CD4-positive, alpha-beta T cell (primary cell): ENCODE measurements at regions not wholly inside any gene's neighbourhood (a gene's known extent, or its start where the extent isn't known, plus 50 kb on each side); places are given as distances from the start of the nearest gene placed in this dataset.

ENCODE experiments used
- ATAC-seq: fragments of 200-7000 bp; cut with Tn5 transposase; one replicate; pipeline ENCODE4 v1.10.0; 2022; ENCODE audit warnings: mild to moderate bottlenecking; ENCODE audit not compliant: poor library complexity
- CTCF ChIA-PET: fragments of 350-600 bp; sonication (Branson Sonifier 250); formaldehyde crosslinking; loops from one replicate; lab custom pipeline; 2021; ENCODE audit warnings: antibody characterized with exemption, inconsistent platforms; lab: Charles Lee
- POLR2A ChIA-PET: fragments of 350-600 bp; sonication (Branson Sonifier 250); formaldehyde crosslinking; loops from one replicate; lab custom pipeline; 2021; ENCODE audit warnings: antibody characterized with exemption, inconsistent platforms; lab: Charles Lee
- DNase-seq, 14 experiments: peaks; one replicate each; pipeline ENCODE4 v3.0.0-alpha.2; 2013 to 2020; ENCODE audit warnings: mixed read lengths in 2 of 14
- H3K27ac ChIP-seq, 2 donors: one replicate each; pipeline versions ENCODE4 v1.5.1 to v1.7.0; 2013; ENCODE audit warnings: low read length in 2 of 2, low read depth in 1 of 2, mild to moderate bottlenecking in 1 of 2
- H3K27me3 ChIP-seq, 2 experiments: 1 replicate in 1 of 2; 2 replicates in 1 of 2; pipeline versions ENCODE4 v1.6.1 to v1.7.0; 2013; ENCODE audit warnings: low read length in 2 of 2, control low read depth in 1 of 2, mild to moderate bottlenecking in 1 of 2, moderate library complexity in 1 of 2; ENCODE audit not compliant: insufficient read depth in 2 of 2, control insufficient read depth in 1 of 2
- H3K36me3 ChIP-seq: one replicate; pipeline ENCODE4 v1.6.1; 2013; ENCODE audit warnings: low read length, control low read depth; ENCODE audit not compliant: insufficient read depth
- H3K4me1 ChIP-seq: one replicate; pipeline ENCODE4 v1.6.1; 2013; ENCODE audit warnings: low read length, control low read depth; ENCODE audit not compliant: insufficient read depth
- H3K4me3 ChIP-seq: one replicate; pipeline ENCODE4 v1.5.1; 2013; ENCODE audit warnings: mild to moderate bottlenecking, low read length, moderate library complexity
- H3K9me3 ChIP-seq, 2 experiments: 1 replicate in 1 of 2; 2 replicates in 1 of 2; pipeline versions ENCODE4 v1.6.1 to v1.7.0; 2013; ENCODE audit warnings: low read length in 2 of 2, mild to moderate bottlenecking in 2 of 2, control low read depth in 1 of 2, moderate library complexity in 1 of 2; ENCODE audit not compliant: control insufficient read depth in 1 of 2, insufficient read depth in 1 of 2
- H3K27ac Mint-ChIP-seq: one replicate; pipeline ENCODE4 v1.8.0; 2020; ENCODE audit warnings: mixed read lengths
- H3K27me3 Mint-ChIP-seq: one replicate; pipeline ENCODE4 v1.8.0; 2021; ENCODE audit warnings: mixed read lengths
- H3K36me3 Mint-ChIP-seq: one replicate; pipeline ENCODE4 v1.8.0; 2021; ENCODE audit warnings: low read depth, mixed read lengths
- H3K4me1 Mint-ChIP-seq: one replicate; pipeline ENCODE4 v1.8.0; 2021; ENCODE audit warnings: low read depth, mixed read lengths
- H3K4me3 Mint-ChIP-seq: one replicate; pipeline ENCODE4 v1.8.0; 2020; ENCODE audit warnings: mild to moderate bottlenecking, mixed read lengths
- H3K9me3 Mint-ChIP-seq: one replicate; pipeline ENCODE4 v1.8.0; 2020; ENCODE audit warnings: mixed read lengths
- intact Hi-C, 2 experiments: fragments of 100-400 bp; cut with DNase I in 1 of 2; cut with micrococcal nuclease in 1 of 2; formaldehyde crosslinking; loops; one replicate each; pipeline versions ENCODE4 v1.15.1 to v1.9.0; 2023 to 2025; cut with DNase I, micrococcal nuclease
- TF ChIP-seq, protein P1 (sequence below): fragments of 200-600 bp; IDR thresholded peaks from one replicate; pipeline ENCODE4 v1.8.0; 2022; ENCODE audit warnings: antibody characterized with exemption, mild to moderate bottlenecking

DNA sequence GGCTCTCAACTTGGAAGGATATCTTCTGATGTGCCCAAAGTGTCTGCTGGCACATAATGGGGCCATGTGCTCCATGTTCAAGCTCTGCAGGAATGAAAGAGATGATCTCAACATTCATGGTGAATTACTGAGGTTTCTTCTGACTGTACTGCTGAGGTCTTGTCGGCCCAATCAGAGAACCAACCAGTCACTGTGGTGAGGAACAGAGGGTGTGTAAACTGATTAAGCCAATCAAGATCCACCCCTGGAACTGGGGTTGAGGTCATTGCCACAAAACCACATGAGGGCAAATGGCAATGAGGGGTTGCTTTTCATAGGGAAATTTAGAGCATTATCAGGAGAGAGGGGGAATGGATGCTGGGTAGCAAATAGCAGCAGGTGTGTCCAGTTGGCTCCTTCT lies 152.3 kb upstream of the RAG2 start:
- no peak overlapping the region for H3K4me3 Mint-ChIP-seq
- Histone ChIP-seq H3K27me3 (peaks cover 0 to 7% of the 10 kb centered on the region in 2 experiments), H3K4me3 (no peak overlapping the region), H3K4me1 (no peaks in the 10 kb centered on the region), H3K9me3 (no peaks in the 10 kb centered on the region), H3K36me3 (no peaks in the 10 kb centered on the region), H3K27ac (no peak overlapping the region)
- no peaks in the 10 kb centered on the region for H3K36me3 Mint-ChIP-seq
- POLR2A ChIA-PET: no interaction called here
- no peak overlapping the region for H3K27ac Mint-ChIP-seq
- H3K9me3 Mint-ChIP-seq: no peaks in the 10 kb centered on the region
- H3K4me1 Mint-ChIP-seq: no peaks in the 10 kb centered on the region
- H3K27me3 Mint-ChIP-seq: peaks cover 23% of the 10 kb centered on the region
- ATAC-seq (no peak), DNase-seq (no peak)
- TF ChIP-seq, protein P1, sequence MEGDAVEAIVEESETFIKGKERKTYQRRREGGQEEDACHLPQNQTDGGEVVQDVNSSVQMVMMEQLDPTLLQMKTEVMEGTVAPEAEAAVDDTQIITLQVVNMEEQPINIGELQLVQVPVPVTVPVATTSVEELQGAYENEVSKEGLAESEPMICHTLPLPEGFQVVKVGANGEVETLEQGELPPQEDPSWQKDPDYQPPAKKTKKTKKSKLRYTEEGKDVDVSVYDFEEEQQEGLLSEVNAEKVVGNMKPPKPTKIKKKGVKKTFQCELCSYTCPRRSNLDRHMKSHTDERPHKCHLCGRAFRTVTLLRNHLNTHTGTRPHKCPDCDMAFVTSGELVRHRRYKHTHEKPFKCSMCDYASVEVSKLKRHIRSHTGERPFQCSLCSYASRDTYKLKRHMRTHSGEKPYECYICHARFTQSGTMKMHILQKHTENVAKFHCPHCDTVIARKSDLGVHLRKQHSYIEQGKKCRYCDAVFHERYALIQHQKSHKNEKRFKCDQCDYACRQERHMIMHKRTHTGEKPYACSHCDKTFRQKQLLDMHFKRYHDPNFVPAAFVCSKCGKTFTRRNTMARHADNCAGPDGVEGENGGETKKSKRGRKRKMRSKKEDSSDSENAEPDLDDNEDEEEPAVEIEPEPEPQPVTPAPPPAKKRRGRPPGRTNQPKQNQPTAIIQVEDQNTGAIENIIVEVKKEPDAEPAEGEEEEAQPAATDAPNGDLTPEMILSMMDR: no peak
- CTCF ChIA-PET: no interaction called here
- intact Hi-C loops: no loop called here

DNA sequence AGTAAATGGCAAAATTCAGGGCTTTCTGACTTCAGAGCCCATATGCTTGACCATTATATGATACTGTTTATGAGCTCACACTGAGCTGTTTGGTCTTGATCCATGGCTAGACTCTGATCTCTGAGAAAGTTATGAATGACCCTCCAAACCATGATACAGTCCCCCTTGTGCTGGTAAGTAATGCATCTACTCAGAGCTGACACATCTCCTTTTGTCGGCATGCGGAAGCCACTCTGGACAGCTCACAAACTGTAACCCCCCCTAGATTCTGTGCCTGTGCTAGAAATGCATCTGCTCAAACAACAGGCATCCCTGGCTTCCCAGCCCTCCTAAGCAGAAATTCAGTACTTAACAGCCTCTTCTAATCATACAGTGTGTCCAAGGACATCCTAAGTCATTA lies 150.8 kb upstream of the RAG2 start:
- Mint-ChIP-seq H3K27ac (no peak overlapping the region), H3K27me3 (peaks cover 24% of the 10 kb centered on the region), H3K9me3 (no peaks in the 10 kb centered on the region), H3K36me3 (no peaks in the 10 kb centered on the region), H3K4me1 (peaks cover 5% of the 10 kb centered on the region), H3K4me3 (no peak overlapping the region)
- intact Hi-C loops: loop anchor here in 1 of 2 experiments (10.0 kb wide), 1 partner anchor 454 kb away; the partner anchor contains the start of gene PRR5L
- no peaks in the 10 kb centered on the region for H3K9me3 ChIP-seq
- no peaks in the 10 kb centered on the region for H3K4me1 ChIP-seq
- ChIA-PET POLR2A (no interaction called here), CTCF (interaction anchor here (2.9 kb wide), 1 partner anchor 185 kb away, joined by 14 read pairs; no protein-coding TSS in a partner anchor)
- ATAC-seq: no peak
- H3K27ac ChIP-seq: no peak overlapping the region
- H3K27me3 ChIP-seq: peaks cover 3 to 7% of the 10 kb centered on the region in 2 experiments
- no peak for DNase-seq
- no peak overlapping the region for H3K4me3 ChIP-seq
- TF ChIP-seq, protein P1: no peak
- no peaks in the 10 kb centered on the region for H3K36me3 ChIP-seq

DNA sequence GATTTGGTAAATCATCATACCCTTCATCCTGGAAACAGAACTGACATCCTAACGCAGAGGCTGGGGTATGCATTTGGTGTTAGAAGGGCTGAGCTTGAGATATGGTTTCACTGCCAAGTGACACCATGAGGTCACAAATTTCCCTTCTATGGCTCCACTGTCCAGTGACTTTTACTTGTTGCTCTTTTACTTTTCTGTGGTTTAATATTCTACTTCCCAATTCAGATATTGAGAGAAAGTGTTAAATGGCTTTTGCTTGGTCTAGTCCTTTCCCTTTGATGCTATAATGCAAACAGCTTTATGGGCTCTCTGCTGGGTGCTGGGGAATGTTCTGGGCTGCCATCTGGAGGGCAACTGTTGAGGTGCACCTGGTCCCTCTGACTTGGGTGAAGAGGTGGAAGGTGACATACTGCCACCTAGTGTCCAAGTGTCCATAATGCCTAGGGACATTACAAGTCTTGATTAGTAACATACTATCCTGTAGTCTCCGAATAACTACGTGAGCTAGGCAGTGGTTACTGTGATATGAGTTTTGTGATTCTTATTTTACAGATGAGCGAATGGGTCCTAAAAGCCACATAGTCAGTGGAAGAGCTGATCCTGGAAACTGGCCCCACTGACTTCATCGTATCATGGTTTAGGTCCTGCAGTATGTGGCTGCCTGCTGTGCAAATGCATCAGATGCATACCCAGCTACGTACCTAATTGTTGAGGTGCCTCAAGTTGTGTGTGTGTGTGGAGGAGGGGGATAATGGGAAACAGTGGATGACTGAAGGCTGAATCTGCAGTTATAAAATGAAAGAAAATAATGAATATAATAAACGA lies 149.1 kb upstream of the RAG2 start:
- ChIA-PET POLR2A (no interaction called here), CTCF (interaction anchor here (0.6 to 2.9 kb wide), 8 partner anchors 9 to 457 kb away, joined by 3 to 14 read pairs (median 3); partner anchors contain the start of genes COMMD9 and PRR5L)

More for the DNA sequence above, 149.1 kb upstream of the RAG2 start:
- intact Hi-C loops: loop anchor here (2.0 to 10.0 kb wide), 3 partner anchors 178 to 452 kb away; partner anchors contain the start of genes PRR5L (in 1 of the 2) and RAG1 (in 1 of the 2)
- no peak overlapping the region for H3K4me3 Mint-ChIP-seq
- peaks cover 3 to 5% of the 10 kb centered on the region in 2 experiments for H3K27me3 ChIP-seq
- H3K9me3 ChIP-seq: no peaks in the 10 kb centered on the region
- no peaks in the 10 kb centered on the region for H3K36me3 Mint-ChIP-seq
- H3K9me3 Mint-ChIP-seq: no peaks in the 10 kb centered on the region
- no peak overlapping the region for H3K27ac Mint-ChIP-seq
- ATAC-seq (peak; percentile 100), DNase-seq (peak; percentile 53 to 91 (median 70))
- H3K4me1 Mint-ChIP-seq: peaks cover 5% of the 10 kb centered on the region
- H3K4me1 ChIP-seq: no peaks in the 10 kb centered on the region
- H3K27me3 Mint-ChIP-seq: peaks cover 38% of the 10 kb centered on the region
- no peak overlapping the region for H3K27ac ChIP-seq
- no peaks in the 10 kb centered on the region for H3K36me3 ChIP-seq
- TF ChIP-seq, protein P1: peak; percentile 96
- H3K4me3 ChIP-seq: no peak overlapping the region
